RWPE2 (cell line): ENCODE measurements at regions not wholly inside any gene's neighbourhood (a gene's known extent, or its start where the extent isn't known, plus 50 kb on each side); places are given as distances from the start of the nearest gene placed in this dataset.

Experiments used
- ATAC-seq: fragments of 200-7000 bp; cut with Tn5 transposase; 3 replicates; pipeline ENCODE4 v1.9.1; 2021; ENCODE audit warnings: low read depth
- DNase-seq: peaks from one replicate; pipeline ENCODE4 v3.0.0-alpha.2; 2020; ENCODE audit warnings: low spot score
- H3K27ac ChIP-seq: fragments of 450-650 bp; 2 replicates; pipeline ENCODE4 v1.5.1; 2017; ENCODE audit warnings: mild to moderate bottlenecking; ENCODE audit not compliant: poor library complexity, severe bottlenecking
- H3K27me3 ChIP-seq: fragments of 250-450 bp; sonication (Bioruptor Pico); 2 replicates; pipeline ENCODE4 v1.5.1; 2021; ENCODE audit warnings: mild to moderate bottlenecking, moderate library complexity; ENCODE audit not compliant: insufficient read depth, poor library complexity, severe bottlenecking
- H3K36me3 ChIP-seq: fragments of 250-450 bp; sonication (Bioruptor Pico); 2 replicates; pipeline ENCODE4 v1.5.1; 2020; ENCODE audit warnings: low read depth, mild to moderate bottlenecking, moderate library complexity
- H3K4me1 ChIP-seq: fragments of 250-450 bp; sonication (Bioruptor Pico); 2 replicates; pipeline ENCODE4 v1.5.1; 2021; ENCODE audit warnings: mild to moderate bottlenecking, moderate library complexity; ENCODE audit not compliant: insufficient read depth, poor library complexity, severe bottlenecking
- H3K4me3 ChIP-seq: fragments of 250-450 bp; sonication (Bioruptor Pico); 2 replicates; pipeline ENCODE4 v1.5.1; 2021; ENCODE audit warnings: mild to moderate bottlenecking, moderate library complexity; ENCODE audit not compliant: severe bottlenecking
- H3K9me3 ChIP-seq: fragments of 250-450 bp; sonication (Bioruptor Pico); 2 replicates; pipeline ENCODE4 v1.5.1; 2021; ENCODE audit warnings: mild to moderate bottlenecking, moderate library complexity; ENCODE audit not compliant: severe bottlenecking
- TF ChIP-seq, protein P1 (sequence below): fragments of 450-650 bp; IDR thresholded peaks from one replicate; pipeline ENCODE4 v1.5.1; 2017; ENCODE audit warnings: mild to moderate bottlenecking, moderate library complexity; ENCODE audit not compliant: poor library complexity, severe bottlenecking

DNA sequence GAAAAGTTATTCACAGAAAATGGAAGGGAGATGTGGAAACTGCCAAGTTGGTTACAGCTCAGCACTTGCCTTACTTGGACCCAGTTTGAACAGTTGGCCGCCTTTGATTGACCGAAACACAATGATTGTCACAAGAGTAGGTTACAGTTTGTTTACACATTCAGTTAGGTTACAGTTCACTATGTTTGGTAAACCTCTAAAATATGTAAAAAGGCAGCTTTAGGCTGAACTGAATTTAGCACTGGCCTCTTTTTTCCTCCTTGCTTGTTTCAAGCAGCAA is 116.2 kb downstream of the OLIG3 start:
- no peak for ATAC-seq
- Histone ChIP-seq H3K4me1 (no peaks in the 10 kb centered on the region), H3K27me3 (no peaks in the 10 kb centered on the region), H3K4me3 (no peak overlapping the region), H3K9me3 (no peaks in the 10 kb centered on the region), H3K27ac (no peak overlapping the region), H3K36me3 (no peaks in the 10 kb centered on the region)
- TF ChIP-seq, protein P1, sequence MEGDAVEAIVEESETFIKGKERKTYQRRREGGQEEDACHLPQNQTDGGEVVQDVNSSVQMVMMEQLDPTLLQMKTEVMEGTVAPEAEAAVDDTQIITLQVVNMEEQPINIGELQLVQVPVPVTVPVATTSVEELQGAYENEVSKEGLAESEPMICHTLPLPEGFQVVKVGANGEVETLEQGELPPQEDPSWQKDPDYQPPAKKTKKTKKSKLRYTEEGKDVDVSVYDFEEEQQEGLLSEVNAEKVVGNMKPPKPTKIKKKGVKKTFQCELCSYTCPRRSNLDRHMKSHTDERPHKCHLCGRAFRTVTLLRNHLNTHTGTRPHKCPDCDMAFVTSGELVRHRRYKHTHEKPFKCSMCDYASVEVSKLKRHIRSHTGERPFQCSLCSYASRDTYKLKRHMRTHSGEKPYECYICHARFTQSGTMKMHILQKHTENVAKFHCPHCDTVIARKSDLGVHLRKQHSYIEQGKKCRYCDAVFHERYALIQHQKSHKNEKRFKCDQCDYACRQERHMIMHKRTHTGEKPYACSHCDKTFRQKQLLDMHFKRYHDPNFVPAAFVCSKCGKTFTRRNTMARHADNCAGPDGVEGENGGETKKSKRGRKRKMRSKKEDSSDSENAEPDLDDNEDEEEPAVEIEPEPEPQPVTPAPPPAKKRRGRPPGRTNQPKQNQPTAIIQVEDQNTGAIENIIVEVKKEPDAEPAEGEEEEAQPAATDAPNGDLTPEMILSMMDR = no peak
- DNase-seq = no peak

DNA sequence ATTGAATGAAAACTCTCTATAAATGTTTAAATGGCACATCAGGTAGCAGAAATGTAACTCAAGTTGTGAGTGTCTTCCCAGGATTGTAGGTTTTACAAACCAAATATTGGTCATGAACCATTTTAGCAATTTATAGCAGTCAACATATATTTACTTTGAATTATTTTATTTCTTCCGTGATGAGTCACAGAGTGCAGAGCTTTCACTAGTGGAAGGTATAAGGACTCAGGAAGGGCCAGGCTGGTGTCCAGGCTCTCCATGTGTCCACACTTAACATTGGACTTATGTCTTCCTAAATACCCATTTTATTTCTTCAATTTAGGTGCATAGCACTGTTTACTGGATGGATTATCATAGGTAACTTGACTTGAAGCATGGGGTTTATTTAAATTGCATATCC is 120.9 kb downstream of the OLIG3 start:
- Histone ChIP-seq H3K36me3 (no peaks in the 10 kb centered on the region), H3K27me3 (no peaks in the 10 kb centered on the region), H3K4me1 (no peaks in the 10 kb centered on the region), H3K4me3 (no peak overlapping the region), H3K27ac (no peak overlapping the region), H3K9me3 (no peaks in the 10 kb centered on the region)
- DNase-seq (no peak), ATAC-seq (no peak)
- TF ChIP-seq, protein P1 = no peak

- Histone ChIP-seq H3K27ac (no peak overlapping the region), H3K4me1 (no peaks in the 10 kb centered on the region), H3K27me3 (no peaks in the 10 kb centered on the region), H3K9me3 (no peaks in the 10 kb centered on the region), H3K36me3 (no peaks in the 10 kb centered on the region), H3K4me3 (no peak overlapping the region)
- ATAC-seq (no peak), DNase-seq (no peak)
- TF ChIP-seq, protein P1 = no peak
Measured at GRCh38 chr6:137372532-137372931, 121.7 kb downstream of the OLIG3 start.

DNA sequence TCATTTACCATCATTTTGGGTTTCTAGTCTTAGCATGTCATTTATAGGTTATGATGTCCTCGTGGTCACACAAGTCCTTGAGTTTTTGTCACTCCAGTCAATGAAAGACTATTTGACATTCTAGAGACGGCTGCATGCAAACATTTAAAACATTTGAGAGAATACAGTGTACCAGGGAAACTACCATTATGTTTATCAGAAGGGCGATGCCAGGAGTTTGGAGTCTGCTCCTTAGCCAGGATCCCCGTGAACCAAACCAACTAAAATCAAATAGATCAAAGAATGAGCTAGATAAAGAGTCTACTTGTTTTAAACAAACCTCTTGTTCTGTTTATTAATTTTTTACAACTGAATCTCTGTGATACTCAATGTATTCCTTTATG is 122.6 kb downstream of the OLIG3 start:
- TF ChIP-seq, protein P1 = no peak
- H3K9me3 ChIP-seq = no peaks in the 10 kb centered on the region
- no peak overlapping the region for H3K27ac ChIP-seq
- ATAC-seq (no peak), DNase-seq (no peak)
- H3K4me3 ChIP-seq = no peak overlapping the region
- H3K27me3 ChIP-seq = no peaks in the 10 kb centered on the region
- H3K4me1 ChIP-seq = no peaks in the 10 kb centered on the region
- no peaks in the 10 kb centered on the region for H3K36me3 ChIP-seq

DNA sequence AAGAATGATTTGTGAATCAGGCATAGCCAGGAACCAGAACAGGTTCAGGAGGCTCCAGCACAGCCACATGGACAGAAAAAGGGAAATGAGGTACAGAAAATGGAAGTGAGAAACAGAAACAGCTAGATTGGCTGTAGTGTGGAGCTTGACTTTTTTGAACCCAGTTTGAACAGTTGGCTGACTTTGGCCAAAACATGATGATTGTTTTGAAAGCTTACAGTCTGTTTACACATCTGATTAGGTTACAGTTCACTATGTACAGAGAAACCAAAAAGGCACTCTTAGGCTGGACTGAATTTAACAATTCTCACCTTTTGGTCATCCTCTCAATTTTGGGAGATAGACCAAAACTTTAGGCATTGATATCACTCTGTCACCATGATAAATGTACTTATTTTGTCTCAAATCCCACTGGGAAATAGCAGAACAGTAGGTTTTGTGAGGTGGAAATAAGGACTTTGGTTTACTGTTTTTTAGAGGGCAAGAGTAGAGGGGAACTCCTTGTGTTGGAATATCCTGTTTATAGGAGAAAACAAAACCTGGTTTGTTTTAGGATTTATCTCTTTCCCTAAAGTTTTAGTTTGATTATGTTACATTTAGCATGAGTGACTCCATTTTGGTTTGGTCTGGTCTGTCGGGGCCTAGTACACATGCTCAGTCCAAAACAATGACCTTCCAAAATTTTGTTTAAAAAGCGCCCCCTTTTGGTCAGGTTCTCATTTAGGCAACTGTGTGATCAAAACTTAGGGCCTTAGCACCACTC is 123.1 kb downstream of the OLIG3 start:
- Histone ChIP-seq H3K36me3 (no peaks in the 10 kb centered on the region), H3K27me3 (no peaks in the 10 kb centered on the region), H3K4me3 (no peak overlapping the region), H3K4me1 (no peaks in the 10 kb centered on the region), H3K9me3 (no peaks in the 10 kb centered on the region), H3K27ac (no peak overlapping the region)
- TF ChIP-seq, protein P1 = no peak
- ATAC-seq (no peak), DNase-seq (no peak)
